ENCODE measurements at regions not wholly inside any gene's neighbourhood (a gene's known extent, or its start where the extent isn't known, plus 50 kb on each side); places are given as distances from the start of the nearest gene placed in this dataset.

GRCh38 chr2:149666809-149667320 lies 79.3 kb upstream of the MMADHC start:
- no peak overlapping the region for H2AFZ ChIP-seq (ENCODE audit: low read length)
- no peak overlapping the region for H3K4me3 ChIP-seq (replicated peaks in 1 of 4; ENCODE audit: control extremely low read depth in 1 of 4, insufficient read depth in 1 of 4, low read depth in 3 of 4, low read length in 4 of 4)
- no peaks in the 10 kb centered on the region for H4K20me1 ChIP-seq (ENCODE audit: control insufficient read depth, extremely low read depth, insufficient read depth, low read length)
- no peak for DNase-seq (ENCODE audit: low read depth in 2 of 2)
- no peaks in the 10 kb centered on the region for H3K4me1 ChIP-seq (ENCODE audit: control insufficient read depth, extremely low read depth, insufficient read depth, low read length)
- H3K4me2 ChIP-seq (ENCODE audit: extremely low read depth, insufficient read depth, low read length): no peak overlapping the region
- no peak overlapping the region for H3K9ac ChIP-seq (ENCODE audit: insufficient read depth, low read length)
- H3K79me2 ChIP-seq (ENCODE audit: control insufficient read depth, insufficient read depth, low read length): no peaks in the 10 kb centered on the region
- H3K27ac ChIP-seq (ENCODE audit: insufficient read depth, low read length): no peak overlapping the region
- no peaks in the 10 kb centered on the region for H3K27me3 ChIP-seq (ENCODE audit: control insufficient read depth, insufficient read depth, low read length)
- TF ChIP-seq EZH2 (IDR thresholded peaks at IDR 0.05; ENCODE audit: low read length, missing control alignments): no peak
- TF ChIP-seq, protein P1, sequence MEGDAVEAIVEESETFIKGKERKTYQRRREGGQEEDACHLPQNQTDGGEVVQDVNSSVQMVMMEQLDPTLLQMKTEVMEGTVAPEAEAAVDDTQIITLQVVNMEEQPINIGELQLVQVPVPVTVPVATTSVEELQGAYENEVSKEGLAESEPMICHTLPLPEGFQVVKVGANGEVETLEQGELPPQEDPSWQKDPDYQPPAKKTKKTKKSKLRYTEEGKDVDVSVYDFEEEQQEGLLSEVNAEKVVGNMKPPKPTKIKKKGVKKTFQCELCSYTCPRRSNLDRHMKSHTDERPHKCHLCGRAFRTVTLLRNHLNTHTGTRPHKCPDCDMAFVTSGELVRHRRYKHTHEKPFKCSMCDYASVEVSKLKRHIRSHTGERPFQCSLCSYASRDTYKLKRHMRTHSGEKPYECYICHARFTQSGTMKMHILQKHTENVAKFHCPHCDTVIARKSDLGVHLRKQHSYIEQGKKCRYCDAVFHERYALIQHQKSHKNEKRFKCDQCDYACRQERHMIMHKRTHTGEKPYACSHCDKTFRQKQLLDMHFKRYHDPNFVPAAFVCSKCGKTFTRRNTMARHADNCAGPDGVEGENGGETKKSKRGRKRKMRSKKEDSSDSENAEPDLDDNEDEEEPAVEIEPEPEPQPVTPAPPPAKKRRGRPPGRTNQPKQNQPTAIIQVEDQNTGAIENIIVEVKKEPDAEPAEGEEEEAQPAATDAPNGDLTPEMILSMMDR (conservative IDR thresholded peaks at IDR 0.05 in 1 of 2, IDR thresholded peaks at IDR 0.05 in 1 of 2; ENCODE audit: low read depth in 1 of 2, low read length in 2 of 2): no peak
- H3K9me3 ChIP-seq (ENCODE audit: control insufficient read depth, insufficient read depth, low read depth, low read length): no peaks in the 10 kb centered on the region
- H3K36me3 ChIP-seq (ENCODE audit: control insufficient read depth, insufficient read depth, low read length): no peaks in the 10 kb centered on the region

DNA sequence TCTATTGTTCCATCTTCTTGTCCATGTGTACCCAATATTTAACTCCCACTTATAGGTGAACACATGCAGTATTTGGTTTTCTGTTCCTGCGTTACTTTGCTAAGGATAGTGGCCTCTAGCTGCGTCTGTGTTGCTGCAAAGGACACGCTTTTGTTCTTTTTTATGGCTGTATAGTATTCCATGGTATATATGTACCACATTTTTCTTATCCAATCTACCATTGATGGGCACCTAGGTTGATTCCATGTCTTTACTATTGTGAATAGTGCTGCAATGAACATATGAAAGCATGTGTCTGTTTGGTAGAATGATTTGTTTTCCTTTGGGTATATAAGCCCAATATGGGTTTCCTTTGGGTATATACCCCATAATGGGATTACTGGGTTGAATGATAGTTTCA lies 77.3 kb upstream of the MMADHC start:
- H3K36me3 ChIP-seq (ENCODE audit: control insufficient read depth, insufficient read depth, low read length): no peaks in the 10 kb centered on the region
- no peak overlapping the region for H3K9ac ChIP-seq (ENCODE audit: insufficient read depth, low read length)
- no peak overlapping the region for H3K27ac ChIP-seq (ENCODE audit: insufficient read depth, low read length)
- no peak for DNase-seq (ENCODE audit: low read depth in 2 of 2)
- no peaks in the 10 kb centered on the region for H3K27me3 ChIP-seq (ENCODE audit: control insufficient read depth, insufficient read depth, low read length)
- H3K4me1 ChIP-seq (ENCODE audit: control insufficient read depth, extremely low read depth, insufficient read depth, low read length): no peaks in the 10 kb centered on the region
- H3K9me3 ChIP-seq (ENCODE audit: control insufficient read depth, insufficient read depth, low read depth, low read length): no peaks in the 10 kb centered on the region
- TF ChIP-seq, protein P1 (conservative IDR thresholded peaks at IDR 0.05 in 1 of 2, IDR thresholded peaks at IDR 0.05 in 1 of 2; ENCODE audit: low read depth in 1 of 2, low read length in 2 of 2): no peak
- no peak for TF ChIP-seq EZH2 (IDR thresholded peaks at IDR 0.05; ENCODE audit: low read length, missing control alignments)
- no peaks in the 10 kb centered on the region for H3K79me2 ChIP-seq (ENCODE audit: control insufficient read depth, insufficient read depth, low read length)
- no peak overlapping the region for H3K4me2 ChIP-seq (ENCODE audit: extremely low read depth, insufficient read depth, low read length)
- H4K20me1 ChIP-seq (ENCODE audit: control insufficient read depth, extremely low read depth, insufficient read depth, low read length): no peaks in the 10 kb centered on the region
- H3K4me3 ChIP-seq (replicated peaks in 1 of 4; ENCODE audit: control extremely low read depth in 1 of 4, insufficient read depth in 1 of 4, low read depth in 3 of 4, low read length in 4 of 4): no peak overlapping the region
- no peak overlapping the region for H2AFZ ChIP-seq (ENCODE audit: low read length)

GRCh38 chr2:149662556-149662955 lies 75.0 kb upstream of the MMADHC start:
- Histone ChIP-seq H3K27me3 (ENCODE audit: control insufficient read depth, insufficient read depth, low read length) (no peaks in the 10 kb centered on the region), H3K27ac (ENCODE audit: insufficient read depth, low read length) (no peak overlapping the region), H3K36me3 (ENCODE audit: control insufficient read depth, insufficient read depth, low read length) (no peaks in the 10 kb centered on the region), H2AFZ (ENCODE audit: low read length) (no peak overlapping the region), H3K4me3 (replicated peaks in 1 of 4; ENCODE audit: control extremely low read depth in 1 of 4, insufficient read depth in 1 of 4, low read depth in 3 of 4, low read length in 4 of 4) (no peak overlapping the region), H4K20me1 (ENCODE audit: control insufficient read depth, extremely low read depth, insufficient read depth, low read length) (no peaks in the 10 kb centered on the region), H3K9ac (ENCODE audit: insufficient read depth, low read length) (no peak overlapping the region), H3K79me2 (ENCODE audit: control insufficient read depth, insufficient read depth, low read length) (no peaks in the 10 kb centered on the region), H3K4me2 (ENCODE audit: extremely low read depth, insufficient read depth, low read length) (no peak overlapping the region), H3K9me3 (ENCODE audit: control insufficient read depth, insufficient read depth, low read depth, low read length) (no peaks in the 10 kb centered on the region), H3K4me1 (ENCODE audit: control insufficient read depth, extremely low read depth, insufficient read depth, low read length) (no peaks in the 10 kb centered on the region)
- TF ChIP-seq, protein P1 (conservative IDR thresholded peaks at IDR 0.05 in 1 of 2, IDR thresholded peaks at IDR 0.05 in 1 of 2; ENCODE audit: low read depth in 1 of 2, low read length in 2 of 2): no peak
- no peak for TF ChIP-seq EZH2 (IDR thresholded peaks at IDR 0.05; ENCODE audit: low read length, missing control alignments)
- no peak for DNase-seq (ENCODE audit: low read depth in 2 of 2)

Data from fibroblast of lung (primary cell).